ENCODE measurements at regions not wholly inside any gene's neighbourhood (a gene's known extent, or its start where the extent isn't known, plus 50 kb on each side); places are given as distances from the start of the nearest gene placed in this dataset.
"Not testable (repeated sequence)": the region's sequence is repeated elsewhere in the genome, so short reads cannot be mapped to it uniquely, and the experiment has no call there.

DNA sequence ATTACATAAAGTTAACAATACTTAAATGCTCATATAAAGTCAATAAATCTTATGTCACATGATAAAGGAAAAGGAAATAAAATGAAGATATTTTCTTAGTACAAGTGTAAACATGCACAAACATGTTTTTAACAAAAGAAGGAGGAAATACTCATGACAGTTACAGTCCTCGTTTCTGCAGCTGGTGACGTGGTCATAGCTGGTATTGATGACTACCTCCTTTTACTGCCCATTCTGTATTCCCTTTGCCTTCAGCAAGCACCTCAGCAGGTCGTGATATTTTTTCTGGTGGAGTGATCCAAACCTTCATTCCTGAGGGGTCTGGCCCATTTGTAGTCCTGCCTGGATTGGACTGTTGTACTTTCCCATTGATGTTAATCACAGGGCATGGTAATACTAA lies 797.5 kb upstream of the PCDH10 start:
- not testable (repeated sequence) for DNase-seq (ENCODE audit: low read depth, low spot score)

DNA sequence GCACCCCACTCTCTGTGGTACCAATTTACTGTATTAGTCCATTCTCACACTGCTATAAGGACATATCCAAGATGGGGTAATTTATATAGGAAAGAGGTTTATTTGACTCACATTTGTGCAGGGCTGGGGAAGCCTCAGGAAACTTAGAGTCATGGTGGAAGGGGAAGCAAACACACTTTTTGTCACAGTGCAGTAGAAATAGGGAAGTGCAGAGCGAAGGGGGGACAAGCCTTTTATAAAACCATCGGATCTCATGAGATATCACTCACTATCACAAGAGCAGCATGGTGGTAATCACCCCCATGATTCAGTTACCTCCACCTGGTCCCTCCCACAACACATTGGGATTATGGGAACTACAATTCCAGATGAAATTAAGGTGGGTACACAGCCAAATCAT lies 766.9 kb upstream of the PCDH10 start:
- no peak for DNase-seq (ENCODE audit: low read depth, low spot score)

DNA sequence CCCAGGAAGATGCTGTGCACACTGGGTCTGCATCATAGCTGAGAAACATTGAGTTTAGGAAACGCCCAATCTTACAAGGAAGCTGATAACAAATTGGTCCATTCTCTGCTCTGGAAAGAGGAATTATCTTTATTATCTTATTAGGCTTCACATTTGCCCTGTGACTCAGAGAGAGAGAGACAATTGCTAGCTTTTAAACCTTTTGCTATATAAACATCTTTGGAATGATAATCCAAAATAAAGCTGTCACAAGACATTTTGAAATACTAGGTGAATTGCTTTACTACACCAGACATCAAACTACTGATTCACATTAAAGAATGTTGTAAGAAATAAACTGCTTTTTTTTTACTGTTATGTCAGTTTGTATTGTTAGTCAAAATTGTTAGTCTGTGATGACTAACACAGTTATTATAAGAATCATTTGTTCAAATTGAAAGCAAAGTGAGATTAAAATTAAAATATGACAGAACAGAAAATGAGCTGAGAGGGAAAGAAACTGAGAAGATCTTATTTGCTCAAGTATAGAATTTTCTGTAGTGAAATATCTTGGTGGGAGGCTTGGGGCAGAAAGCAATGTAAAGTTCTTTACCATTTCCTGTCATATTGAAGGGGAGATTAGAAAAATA lies 765.4 kb upstream of the PCDH10 start:
- DNase-seq (ENCODE audit: low read depth, low spot score) = no peak

DNA sequence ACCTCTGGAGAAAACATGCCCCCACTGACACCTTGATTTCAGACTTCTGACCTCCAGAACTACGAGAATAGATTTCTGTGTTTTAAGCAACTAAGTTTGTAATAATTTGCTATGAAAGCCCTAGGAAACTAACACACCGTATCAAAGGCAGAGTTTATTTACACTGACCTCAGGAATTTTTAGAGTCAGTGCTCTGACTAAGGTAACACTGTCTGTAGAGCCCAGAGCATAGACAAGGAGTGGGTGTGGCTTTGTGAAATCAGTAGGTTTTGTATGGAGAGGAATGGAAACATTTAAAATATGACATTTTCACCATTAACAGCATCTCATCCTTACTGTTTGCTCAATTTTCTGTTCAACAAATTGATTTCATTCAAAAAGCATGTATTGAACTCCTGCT lies 764.4 kb upstream of the PCDH10 start:
- DNase-seq (ENCODE audit: low read depth, low spot score) = no peak

DNA sequence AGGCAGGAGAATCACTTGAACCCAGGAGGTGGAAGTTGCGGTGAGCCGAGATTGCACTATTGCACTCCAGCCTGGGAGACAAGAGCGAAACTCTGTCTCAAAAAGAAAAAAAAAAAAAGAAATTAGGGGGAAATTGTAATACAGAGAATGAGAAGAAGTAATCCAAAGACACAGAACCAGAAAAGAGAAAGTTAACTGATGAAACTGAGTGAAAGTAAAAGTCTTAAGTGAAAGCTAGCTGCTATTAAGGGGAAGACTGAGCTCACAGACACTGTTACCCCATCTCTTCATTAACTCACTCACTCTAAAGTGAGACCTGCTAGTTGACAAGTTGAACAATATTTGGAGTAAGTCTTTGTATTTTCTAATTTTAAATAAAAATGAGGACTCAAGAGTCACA lies 763.0 kb upstream of the PCDH10 start:
- no peak for DNase-seq (ENCODE audit: low read depth, low spot score)

DNA sequence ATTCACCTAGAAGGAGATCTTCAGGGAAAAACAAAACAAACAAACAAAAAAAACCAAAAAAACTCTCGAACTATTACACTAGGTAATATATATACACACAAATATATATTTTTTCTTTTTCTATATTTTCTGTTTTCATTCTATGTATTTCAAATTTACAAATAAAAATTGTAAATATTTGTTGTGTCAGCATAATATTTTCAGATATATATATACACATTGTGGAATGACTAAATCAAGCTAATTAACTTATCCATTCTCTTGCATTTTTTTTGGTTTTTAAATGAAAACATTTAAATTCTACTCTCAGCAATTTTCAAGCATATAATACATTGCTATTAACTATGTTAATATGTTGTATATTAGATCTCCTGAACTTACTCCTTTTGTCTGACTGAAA lies 762.0 kb upstream of the PCDH10 start:
- DNase-seq (ENCODE audit: low read depth, low spot score) = no peak

DNA sequence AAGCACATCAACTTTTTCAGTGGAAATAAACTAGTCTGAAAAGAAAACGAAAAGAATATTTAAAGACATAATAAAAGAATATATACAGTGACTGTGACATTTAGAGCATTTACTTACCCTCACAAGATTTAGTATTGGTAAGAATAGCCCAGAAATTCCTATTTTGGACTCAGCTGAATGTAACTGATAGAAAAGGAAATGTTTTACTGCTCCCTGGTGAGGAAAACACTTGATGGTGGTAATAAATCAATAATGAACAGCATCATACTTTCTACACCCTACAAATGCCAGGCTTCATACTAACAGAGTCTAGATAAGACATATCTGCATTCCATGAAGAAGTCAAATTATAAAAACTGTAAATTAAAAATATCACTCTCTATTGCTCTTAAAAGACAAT lies 753.5 kb upstream of the PCDH10 start:
- no peak for DNase-seq (ENCODE audit: low read depth, low spot score)

DNA sequence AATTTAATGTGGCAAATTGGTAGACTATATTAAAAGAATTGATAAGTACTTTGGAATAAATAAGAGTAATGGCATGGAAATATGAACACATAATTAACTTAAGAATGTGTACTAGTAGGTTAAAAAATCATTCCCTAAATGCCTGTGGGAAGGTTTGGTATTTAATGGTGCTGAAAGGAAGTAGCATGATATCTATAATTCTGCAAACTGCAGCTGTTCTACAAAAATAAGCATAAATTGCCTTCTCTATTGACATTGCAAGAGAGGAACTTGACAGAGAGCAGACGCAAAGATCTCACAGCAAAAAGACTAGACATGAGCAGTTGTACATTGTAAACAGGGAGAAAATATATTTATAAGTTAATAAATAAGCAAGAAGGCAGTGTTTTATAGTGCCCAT lies 752.5 kb upstream of the PCDH10 start:
- DNase-seq (ENCODE audit: low read depth, low spot score) = no peak

DNA sequence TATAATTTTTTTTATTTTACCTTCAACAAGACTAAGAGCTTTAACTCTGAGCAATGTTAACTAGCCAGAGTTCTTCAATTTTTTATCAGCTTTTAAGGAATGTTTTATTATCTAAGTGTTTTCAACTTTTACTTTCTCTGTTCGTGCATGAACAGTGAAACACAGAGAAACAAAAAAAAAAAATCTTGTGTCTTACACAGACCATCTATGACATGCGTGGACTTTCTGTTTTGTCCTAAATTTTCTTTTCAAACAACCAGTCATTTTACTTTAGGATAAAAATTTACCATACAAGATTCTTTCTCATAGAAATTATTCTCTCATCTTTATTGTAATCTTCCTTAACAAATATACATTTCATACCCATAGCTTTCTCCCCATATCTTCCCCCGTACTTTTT lies 731.9 kb upstream of the PCDH10 start:
- DNase-seq (ENCODE audit: low read depth, low spot score) = peak; percentile 15

DNA sequence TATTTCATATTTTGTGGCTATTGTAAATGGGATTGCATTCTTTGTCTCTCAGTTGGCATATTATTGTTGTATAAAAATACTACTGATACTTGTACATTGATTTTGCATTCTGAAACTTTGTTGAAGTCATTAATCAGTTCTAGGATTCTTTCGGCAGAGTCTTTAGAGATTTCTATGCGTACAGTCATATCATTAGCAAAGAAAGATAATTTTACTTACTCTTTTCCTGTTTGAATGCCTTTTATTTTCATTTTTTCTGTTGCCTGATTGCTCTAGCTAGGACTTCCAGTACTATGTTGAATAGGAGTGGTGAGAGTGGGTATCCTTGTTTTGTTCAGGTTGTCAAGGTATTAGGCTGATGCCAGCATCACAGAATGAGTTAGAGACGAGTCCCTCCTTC lies 722.0 kb upstream of the PCDH10 start:
- no peak for DNase-seq (ENCODE audit: low read depth, low spot score)

DNA sequence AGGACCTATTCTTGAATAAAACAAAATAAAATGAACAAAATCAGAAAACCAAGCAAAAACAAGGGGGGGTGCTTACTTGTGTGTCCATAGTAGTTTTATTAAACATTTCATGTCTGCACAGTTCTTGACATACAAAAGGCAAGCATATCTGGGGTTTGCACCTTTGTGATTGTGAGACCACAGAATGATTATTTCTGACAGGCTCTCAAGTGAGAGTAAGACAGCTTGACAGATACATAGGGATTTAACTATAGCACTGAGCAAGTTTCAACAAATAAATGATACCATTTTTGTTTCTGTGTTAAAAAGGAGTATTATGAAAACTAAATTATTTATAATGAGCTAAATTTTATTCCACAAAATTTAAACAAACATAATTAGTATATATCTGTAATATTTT lies 712.0 kb upstream of the PCDH10 start:
- no peak for DNase-seq (ENCODE audit: low read depth, low spot score)

DNA sequence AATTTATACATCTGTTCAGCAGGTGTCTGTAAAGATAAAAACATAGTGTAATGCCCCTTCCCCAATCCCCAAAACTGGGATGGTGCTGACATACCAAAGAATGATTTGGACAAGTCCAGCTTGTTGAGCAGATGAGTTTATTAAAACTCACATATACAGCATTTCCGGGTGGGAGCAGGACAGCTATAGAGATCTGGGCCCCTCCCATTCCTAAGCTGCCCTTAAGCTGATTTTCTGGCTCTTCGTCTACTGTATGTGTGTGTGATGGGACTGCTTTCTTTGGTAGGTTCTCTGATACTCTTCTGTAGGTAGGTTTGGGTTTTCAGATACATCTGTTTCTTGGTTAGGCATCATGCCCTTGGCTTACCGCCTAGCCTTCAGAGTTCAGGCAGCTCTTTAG lies 703.7 kb upstream of the PCDH10 start:
- DNase-seq (ENCODE audit: low read depth, low spot score) = no peak

DNA sequence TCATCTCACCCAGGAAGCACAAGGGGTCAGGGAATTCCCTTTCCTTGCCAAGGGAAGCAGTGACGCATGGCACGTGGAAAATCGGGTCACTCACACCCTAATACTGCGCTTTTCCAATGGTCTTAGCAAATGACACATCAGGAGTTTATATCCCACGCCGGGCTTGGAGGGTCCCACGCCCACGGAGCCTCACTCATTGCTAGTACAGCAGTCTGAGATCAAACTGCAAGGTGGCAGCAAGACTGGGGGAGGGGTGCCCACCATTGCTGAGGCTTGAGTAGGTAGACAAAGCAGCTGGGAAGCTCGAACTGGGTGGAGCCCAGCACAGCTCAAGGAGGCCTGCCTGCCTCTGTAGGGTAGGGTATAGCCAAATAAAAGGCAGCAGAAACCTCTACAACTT lies 691.1 kb upstream of the PCDH10 start:
- not testable (repeated sequence) for DNase-seq (ENCODE audit: low read depth, low spot score)

DNA sequence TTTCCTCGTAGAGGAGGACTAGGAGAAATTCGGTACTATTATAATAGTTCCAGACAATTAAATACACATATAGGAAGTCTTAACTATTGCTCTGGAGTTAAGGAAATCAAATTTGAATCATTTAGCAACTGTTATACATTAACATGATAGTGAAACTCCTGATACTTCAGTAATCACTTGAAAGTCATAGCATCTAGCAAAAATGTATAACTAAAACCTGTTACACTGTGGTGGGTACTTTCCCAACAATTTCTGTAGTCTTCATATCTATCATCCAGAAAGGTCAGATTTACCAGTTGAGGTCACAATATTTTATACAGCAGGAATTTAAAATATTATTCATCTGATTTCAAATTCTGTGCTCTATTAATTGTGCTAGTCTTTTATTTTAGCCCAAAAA lies 669.6 kb upstream of the PCDH10 start:
- DNase-seq (ENCODE audit: low read depth, low spot score) = no peak

DNA sequence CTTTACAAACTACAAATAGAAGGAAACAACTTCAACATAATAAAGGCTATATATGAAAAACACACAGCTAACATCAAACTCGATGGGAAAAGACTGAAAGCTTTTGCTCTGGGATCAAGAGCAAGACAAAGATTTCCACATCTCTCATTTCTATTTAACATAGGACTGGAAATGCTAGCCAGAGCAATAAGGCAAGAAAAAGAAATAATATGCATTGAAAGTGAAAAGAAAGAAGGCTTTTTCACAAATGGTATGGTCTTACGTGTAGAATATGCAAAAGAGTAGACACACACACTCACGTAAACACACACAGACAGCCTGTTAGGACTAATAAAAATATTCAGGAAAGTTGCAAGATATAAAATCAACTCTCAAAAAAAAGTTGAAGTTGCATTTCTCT lies 660.5 kb upstream of the PCDH10 start:
- no peak for DNase-seq (ENCODE audit: low read depth, low spot score)

DNA sequence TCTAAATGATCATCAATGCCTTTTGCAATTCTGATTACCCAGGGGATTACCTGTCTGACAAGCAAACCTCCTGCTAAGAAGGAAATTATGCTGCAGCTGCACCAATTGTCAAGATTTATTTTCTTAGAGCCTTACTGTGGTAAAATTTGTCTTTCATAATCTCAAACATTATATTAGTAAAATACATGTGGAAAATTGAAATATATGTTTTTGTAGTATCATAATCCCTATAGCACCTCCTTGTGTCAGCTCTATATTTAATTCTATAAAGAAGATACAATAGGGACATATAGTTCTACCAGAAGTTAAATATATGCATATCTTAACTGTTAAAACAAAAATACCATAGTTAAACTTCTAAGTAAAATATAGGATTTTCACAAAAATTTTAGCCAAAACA lies 655.6 kb upstream of the PCDH10 start:
- DNase-seq (ENCODE audit: low read depth, low spot score) = no peak

DNA sequence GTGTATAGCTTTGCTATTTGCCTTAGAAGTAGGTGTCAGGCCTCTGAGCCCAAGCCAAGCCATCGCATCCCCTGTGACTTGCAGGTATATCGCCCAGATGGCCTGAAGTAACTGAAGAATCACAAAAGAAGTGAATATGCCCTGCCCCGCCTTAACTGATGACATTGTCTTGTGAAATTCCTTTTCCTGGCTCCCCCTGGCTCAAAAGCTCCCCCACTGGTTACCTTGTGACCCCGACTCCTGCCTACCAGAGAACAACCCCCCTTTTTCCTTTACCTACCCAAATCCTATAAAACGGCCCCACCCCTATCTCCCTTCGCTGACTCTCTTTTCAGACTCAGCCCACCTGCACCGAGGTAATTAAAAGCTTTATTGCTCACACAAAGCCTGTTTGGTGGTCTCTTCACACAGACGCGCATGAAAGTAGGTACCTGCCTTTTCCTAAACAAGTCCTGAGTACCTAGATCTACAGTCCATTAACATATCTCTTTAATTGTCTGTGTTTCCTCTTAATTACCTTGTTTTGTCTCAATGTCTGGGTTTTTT lies 653.8 kb upstream of the PCDH10 start:
- DNase-seq (ENCODE audit: low read depth, low spot score) = peak; percentile 88

DNA sequence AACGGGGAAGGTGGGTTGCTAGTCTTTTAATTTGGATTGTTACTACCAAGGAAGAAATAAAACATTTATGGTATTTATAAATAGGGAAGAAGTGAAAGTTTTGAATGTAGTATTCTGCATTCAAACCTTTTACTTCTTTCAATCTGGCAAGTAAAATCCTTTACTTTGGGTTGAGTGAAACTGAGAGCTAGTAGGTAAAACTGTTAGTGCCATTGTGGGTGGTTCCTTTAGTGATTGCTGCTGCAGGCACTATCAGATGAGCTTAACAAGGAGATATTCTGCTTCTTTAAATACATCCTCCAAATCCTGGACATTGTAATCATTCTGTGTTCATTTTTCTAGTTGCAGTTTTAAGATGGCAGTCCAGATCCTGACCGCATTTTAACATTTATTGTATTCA lies 650.9 kb upstream of the PCDH10 start:
- DNase-seq (ENCODE audit: low read depth, low spot score) = no peak

DNA sequence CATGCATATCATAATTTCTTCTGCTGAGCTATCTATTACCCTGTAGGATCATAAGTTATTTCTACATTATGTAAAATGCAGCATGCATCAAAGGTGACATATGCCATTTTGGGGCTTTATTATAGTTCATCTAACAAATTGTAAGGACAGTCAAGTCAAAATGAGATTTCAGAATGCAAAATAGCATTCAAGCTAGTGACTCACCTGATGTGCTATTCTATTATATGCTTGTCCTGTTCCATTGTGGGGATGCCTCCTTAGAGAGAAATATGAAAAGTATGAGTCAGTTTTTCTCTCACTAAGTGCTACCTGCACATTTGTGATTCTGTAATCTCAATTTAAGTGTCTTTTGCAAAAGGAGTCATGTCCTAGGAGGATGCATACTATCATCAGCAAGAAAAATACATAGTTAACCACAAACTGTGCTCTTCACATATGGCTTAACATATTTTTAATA lies 647.0 kb upstream of the PCDH10 start:
- no peak for DNase-seq (ENCODE audit: low read depth, low spot score)

DNA sequence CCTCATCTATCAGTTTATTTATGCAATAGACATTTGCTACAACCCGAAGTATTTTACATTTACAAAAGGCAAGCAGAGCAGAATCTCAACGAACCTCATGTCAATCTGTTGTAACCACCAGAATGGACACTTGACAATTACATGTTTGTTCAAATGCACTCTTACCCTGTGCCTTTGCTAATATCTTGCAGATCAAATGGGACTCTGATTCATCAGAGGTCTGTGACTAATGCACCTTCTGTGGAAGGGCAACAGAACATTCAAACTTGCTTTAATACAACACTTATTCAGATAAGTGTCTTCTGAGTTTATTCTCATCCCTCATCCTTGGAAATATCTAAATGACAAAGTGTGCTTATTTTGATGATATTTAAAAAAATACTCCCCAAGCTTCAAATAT lies 644.7 kb upstream of the PCDH10 start:
- no peak for DNase-seq (ENCODE audit: low read depth, low spot score)

DNA sequence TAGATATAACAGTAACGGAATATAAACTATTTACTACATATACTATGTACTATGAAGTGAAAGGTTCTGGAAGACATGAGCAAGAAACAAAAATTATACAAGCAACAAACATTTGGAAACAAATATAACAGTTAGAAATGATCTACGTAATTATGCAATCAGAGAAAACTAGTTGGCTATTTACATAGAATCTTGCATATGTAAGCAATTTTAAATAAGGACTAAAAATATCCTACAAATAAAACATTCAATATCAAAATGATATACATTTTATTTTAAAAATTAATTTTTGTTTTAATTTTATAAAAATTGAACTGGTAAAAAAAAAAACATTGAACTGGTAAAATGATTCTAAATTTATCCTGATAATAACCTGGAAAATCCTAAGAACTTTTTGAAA lies 642.5 kb upstream of the PCDH10 start:
- no peak for DNase-seq (ENCODE audit: low read depth, low spot score)

DNA sequence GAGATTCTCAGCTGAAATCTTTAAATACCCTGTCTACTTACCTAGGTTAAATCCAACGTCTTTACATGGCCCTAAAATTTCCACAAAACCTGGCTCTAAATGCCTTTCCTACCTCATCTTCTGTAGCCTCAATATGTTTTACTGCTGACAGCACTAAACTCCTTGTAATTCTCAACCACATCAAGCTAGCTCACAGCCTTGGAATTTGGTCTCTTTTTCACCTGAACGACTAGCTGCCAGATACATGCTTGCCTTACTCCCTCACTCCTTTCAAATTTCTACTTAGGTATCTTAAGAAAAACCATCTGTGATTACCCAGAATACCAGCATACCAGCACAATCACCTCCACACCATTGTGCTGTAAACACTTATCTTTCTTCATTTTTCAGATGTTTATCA lies 635.6 kb upstream of the PCDH10 start:
- DNase-seq (ENCODE audit: low read depth, low spot score) = no peak

DNA sequence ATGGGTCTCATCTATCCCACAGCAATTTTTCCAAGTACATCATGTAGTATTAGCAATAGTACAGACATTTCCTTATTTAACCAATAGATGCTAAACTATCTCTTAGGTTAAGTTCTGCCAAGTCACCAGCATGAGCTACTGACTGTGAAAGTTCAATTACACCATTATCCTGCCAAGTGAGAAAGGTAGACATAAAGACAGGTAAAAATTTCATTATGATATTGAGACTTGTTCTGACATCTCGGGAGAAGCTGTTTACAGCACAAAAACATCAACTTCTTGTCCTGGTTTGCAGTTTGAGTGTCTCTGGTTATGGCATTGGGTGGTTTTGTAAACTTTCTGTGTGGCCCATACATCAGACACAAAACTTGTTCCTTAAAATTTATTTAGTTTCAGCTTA lies 622.4 kb upstream of the PCDH10 start:
- DNase-seq (ENCODE audit: low read depth, low spot score) = no peak

DNA sequence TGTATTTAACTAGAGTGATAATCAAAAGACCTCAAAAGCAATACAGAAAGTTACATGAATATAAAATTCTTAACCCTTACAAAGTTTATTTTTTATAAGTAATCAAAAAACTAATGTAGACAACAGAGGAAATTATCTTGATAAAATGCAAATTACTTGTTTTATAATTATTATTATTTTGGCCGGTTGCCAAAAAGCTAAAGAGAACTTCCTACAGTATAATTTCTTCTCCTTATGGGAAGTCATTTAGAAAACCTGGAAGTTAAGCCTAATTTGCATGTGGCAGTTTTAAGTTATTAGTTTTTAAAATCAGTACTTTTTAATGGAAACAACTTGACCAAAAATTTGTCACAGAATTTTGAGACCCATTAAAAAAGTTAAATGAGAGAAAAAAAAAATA lies 621.3 kb upstream of the PCDH10 start:
- no peak for DNase-seq (ENCODE audit: low read depth, low spot score)
